Testis (tissue), 2 donors: ENCODE measurements at regions not wholly inside any gene's neighbourhood (a gene's known extent, or its start where the extent isn't known, plus 50 kb on each side); places are given as distances from the start of the nearest gene placed in this dataset.

Source experiments
- POLR2A ChIP-seq: fragments of 450-650 bp; IDR thresholded peaks from one replicate; pipeline ENCODE4 v1.6.1; 2017; ENCODE audit warnings: antibody characterized with exemption, mild to moderate bottlenecking, moderate library complexity
- TF ChIP-seq, protein P1 (sequence below), 3 experiments: fragments of 450-650 bp in 2 of 3; fragments of 200-600 bp in 1 of 3; sonication (generic) in 1 of 3; IDR thresholded peaks; one replicate each; pipeline ENCODE4 v1.5.1; 2016 to 2019; ENCODE audit warnings: antibody characterized with exemption in 3 of 3, mild to moderate bottlenecking in 2 of 3, moderate library complexity in 1 of 3

DNA sequence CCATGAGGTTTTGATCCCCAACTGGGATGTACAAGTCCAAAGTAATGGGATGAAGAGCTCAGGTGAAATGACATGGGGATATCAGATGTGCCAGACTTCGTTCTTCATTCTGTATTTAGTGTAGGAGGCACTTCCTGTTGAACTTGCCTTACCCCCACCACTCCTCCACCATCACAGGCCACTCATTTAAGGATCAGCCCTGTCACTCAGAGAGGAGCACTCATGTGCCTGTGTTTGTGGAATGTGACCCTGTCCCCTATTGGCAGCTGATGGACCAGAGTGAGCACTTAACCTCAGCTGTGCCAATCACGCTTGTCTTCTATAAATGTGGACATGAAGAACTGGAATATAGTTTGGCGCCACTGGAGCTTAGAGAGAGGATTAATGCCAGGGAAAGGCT lies 91.4 kb upstream of the CTTNBP2NL start:
- no peak for TF ChIP-seq POLR2A
- TF ChIP-seq, protein P1, sequence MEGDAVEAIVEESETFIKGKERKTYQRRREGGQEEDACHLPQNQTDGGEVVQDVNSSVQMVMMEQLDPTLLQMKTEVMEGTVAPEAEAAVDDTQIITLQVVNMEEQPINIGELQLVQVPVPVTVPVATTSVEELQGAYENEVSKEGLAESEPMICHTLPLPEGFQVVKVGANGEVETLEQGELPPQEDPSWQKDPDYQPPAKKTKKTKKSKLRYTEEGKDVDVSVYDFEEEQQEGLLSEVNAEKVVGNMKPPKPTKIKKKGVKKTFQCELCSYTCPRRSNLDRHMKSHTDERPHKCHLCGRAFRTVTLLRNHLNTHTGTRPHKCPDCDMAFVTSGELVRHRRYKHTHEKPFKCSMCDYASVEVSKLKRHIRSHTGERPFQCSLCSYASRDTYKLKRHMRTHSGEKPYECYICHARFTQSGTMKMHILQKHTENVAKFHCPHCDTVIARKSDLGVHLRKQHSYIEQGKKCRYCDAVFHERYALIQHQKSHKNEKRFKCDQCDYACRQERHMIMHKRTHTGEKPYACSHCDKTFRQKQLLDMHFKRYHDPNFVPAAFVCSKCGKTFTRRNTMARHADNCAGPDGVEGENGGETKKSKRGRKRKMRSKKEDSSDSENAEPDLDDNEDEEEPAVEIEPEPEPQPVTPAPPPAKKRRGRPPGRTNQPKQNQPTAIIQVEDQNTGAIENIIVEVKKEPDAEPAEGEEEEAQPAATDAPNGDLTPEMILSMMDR (IDR thresholded peaks at IDR 0.05) = no peak
